Stimulated activated CD4-positive, alpha-beta T cell treated with anti-CD3 and anti-CD28 coated beads, Interleukin-4, amount 100 ng/mL, for 1 hour (primary cell): ENCODE measurements at regions not wholly inside any gene's neighbourhood (a gene's known extent, or its start where the extent isn't known, plus 50 kb on each side); places are given as distances from the start of the nearest gene placed in this dataset.

Experiments used
- DNase-seq: peaks from one replicate; pipeline ENCODE4 v3.0.0-alpha.2; 2020

- no peak for DNase-seq
Observed at GRCh38 chrX:109934434-109934833, 68.5 kb upstream of the TMEM164 start.

GRCh38 chrX:109934935-109935334, 68.0 kb upstream of the TMEM164 start:
- DNase-seq, result no peak

GRCh38 chrX:109936114-109936513, 66.8 kb upstream of the TMEM164 start:
- DNase-seq, result no peak

GRCh38 chrX:109936598-109936997, 66.3 kb upstream of the TMEM164 start:
- no peak for DNase-seq

- no peak for DNase-seq
Observed at GRCh38 chrX:109939498-109939897, 63.4 kb upstream of the TMEM164 start.

- no peak for DNase-seq
Observed at GRCh38 chrX:109940411-109940810, 62.5 kb upstream of the TMEM164 start.

- DNase-seq, result no peak
Observed at GRCh38 chrX:109943092-109943739, 59.7 kb upstream of the TMEM164 start.

GRCh38 chrX:109943740-109944092, 59.2 kb upstream of the TMEM164 start:
- DNase-seq, result no peak

GRCh38 chrX:109952050-109952449, 50.9 kb upstream of the TMEM164 start:
- no peak for DNase-seq

GRCh38 chrX:109952985-109953905, 49.7 kb upstream of the TMEM164 start:
- no peak for DNase-seq
